NCI-H1105 (cell line): ENCODE measurements at regions not wholly inside any gene's neighbourhood (a gene's known extent, or its start where the extent isn't known, plus 50 kb on each side); places are given as distances from the start of the nearest gene placed in this dataset.

Source experiments
- DNase-seq: peaks from one replicate; lab custom pipeline; 2025; lab: John Stamatoyannopoulos, UW

DNA sequence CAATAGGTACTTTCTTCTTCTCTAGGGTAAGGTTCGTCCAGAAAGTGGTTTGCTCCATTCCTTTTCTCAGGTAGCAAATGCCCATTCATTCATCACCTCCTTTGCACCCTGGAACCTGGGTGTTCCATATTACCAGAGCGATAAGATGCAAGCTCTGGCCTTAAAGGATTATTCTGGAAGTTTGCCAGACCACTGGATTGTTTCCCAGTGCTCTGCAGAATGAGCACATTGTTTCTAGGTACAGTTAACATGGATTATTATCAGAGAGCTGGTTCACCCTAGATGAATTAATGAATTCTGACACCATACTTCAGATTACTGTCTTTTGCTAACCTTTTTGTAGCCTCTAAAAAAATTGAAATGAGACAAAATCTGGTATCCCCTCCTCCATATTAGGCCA is 170.9 kb upstream of the BMP4 start:
- DNase-seq = no peak

DNA sequence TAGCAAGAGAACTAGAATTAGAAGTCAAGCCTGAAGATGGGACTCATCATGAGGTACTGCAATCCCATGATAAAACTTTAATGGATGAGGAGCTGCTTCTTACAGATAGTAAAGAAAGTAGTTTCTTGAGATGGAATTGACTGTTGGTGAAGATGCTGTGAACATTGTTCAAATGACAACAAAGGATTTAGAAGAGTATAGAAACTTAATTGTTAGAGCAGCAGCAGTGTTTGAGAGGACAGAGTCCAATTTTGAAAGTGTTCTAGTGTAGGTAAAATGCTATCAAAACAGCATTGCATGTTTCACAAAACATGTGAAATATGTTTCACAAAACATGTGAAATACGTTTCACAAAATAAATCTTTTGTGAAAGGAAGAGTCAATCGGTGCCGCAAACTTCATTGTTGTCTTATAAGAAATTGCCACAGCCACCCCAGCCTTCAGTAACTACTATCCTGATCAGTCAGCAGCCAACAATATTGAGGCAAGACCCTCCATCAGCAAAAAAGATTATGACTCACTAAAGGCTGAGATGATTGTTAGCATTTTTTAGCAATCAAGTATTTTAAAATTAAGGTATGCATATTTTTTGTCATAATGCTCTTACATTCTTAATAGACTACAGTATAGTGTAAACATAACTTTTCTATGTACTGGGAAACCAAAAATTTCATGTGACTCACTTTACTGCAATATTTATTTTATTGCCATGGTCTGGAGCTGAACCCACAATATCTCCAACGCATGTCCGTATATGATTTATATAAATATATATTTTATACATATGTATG is 173.4 kb upstream of the BMP4 start:
- DNase-seq = no peak

DNA sequence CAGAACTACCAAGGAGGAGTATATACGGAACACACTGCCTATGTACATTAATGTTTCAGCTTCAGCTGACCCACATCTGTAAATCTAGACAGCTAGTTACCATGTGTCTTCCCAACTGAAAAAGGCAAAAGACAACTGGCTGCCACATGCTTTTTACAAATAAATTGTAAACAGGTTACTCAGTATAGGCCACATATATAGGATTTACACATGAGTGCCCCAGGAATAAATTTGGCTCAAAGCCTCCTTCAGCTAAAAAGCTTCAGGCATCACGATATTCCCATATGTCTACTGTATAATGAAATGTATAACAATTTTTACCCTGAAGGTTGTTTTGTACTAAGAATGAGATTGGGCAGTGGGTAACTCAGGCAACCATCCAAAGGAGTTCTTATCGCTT is 175.9 kb upstream of the BMP4 start:
- no peak for DNase-seq

DNA sequence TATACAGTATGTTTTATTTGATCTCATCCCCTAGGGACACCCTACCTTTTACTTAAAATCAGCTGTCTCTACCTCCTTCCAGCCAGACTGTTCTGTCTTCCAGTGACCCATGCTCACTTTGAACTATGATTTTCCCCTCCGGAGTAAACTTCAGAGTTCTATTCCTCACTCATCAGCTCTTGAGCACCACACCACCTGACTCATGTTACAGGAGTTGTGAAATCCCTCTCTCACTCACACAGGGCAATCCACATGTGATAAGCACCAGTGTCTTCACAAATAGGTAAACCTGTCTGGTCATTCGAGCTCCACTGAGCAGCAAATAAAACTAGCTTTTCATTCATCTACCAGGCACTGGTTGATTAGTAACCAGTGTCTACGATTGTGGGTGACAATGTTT is 177.3 kb upstream of the BMP4 start:
- DNase-seq = no peak

DNA sequence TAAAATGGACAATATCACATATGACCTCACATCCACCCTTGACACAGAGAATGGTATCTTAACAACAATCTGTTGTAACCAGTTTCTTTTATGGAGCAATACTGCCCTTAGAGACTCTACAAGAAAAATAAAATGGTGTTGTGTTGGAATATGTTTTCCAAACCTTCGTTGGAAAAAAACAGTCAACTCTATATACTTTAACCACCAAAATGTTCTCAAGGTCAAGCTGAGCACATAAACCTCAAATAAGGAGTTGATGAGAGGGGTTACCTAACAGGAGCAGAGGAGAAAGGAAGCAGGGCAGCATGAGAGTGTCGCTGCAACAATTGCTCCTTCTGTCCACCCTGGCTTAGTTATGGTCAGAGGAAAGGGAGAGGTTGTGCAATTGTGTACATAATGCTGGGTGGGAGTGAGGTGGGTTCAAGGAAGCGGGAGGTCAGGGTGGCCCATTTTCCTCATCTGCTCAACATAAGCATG is 179.2 kb upstream of the BMP4 start:
- DNase-seq = no peak

DNA sequence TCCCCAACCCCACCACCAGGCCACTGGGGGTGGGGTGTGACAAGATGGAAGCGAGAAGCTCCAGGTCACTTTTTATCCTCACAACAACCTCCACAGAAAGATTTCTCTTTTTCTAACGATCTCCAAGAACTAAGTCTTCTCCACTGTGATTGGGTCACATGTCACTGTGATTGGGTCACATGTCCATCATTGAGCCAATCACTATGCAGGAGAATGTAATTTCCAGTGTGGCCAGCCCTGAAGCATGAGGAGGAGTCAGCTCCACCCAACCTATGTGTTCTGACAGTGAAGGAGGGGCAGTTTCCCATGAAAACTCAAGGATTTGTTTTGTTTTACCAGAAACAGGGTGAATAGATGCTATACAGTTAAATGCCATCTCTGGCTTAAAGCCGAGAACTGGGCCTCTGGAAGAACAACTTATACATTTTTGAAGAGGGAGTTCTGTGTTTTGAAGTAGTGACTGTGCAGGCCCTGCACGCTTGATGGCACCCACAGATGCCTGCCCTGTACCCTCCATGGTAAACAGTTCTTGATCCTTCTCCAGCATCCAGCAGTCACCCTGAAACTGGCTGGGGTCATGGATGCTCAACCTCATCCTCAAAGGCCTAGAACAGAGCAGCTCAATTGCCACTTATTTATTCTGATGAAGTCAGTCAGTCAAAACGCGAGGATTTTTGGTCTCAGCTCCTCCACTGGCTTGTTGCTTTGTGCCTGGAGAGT is 180.4 kb upstream of the BMP4 start:
- DNase-seq = no peak

DNA sequence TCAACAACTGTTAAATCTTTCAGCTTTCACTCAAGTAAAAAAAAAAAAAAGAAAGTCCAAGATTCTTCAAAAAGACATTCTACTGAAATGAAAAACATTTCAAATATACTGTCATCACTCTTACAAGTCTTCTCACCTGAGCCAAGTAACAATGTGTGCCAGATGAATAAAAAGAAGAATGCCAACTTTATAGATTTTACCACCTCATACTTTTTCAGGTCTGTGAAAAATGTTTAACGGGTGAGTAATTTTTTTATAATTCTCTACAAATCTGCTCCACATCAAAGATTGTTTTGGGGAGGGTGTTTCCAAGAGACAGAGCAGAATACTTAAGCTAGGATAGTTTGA is 181.0 kb upstream of the BMP4 start:
- no peak for DNase-seq

DNA sequence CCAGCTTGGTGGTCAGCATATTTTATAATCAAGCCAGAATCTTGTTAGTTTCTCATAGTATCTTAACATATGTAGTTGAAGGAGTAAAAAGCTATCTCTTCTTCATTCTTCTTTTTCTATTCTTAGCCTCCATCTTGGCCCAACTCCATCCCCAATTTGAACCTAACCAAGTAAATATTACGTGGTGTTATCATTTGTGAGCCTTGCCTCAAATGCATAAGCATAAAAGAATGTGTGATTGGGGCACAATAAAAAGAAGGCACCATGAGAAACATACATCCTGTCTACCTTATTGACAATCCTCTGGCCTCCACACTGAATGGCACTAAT is 181.4 kb upstream of the BMP4 start:
- no peak for DNase-seq

DNA sequence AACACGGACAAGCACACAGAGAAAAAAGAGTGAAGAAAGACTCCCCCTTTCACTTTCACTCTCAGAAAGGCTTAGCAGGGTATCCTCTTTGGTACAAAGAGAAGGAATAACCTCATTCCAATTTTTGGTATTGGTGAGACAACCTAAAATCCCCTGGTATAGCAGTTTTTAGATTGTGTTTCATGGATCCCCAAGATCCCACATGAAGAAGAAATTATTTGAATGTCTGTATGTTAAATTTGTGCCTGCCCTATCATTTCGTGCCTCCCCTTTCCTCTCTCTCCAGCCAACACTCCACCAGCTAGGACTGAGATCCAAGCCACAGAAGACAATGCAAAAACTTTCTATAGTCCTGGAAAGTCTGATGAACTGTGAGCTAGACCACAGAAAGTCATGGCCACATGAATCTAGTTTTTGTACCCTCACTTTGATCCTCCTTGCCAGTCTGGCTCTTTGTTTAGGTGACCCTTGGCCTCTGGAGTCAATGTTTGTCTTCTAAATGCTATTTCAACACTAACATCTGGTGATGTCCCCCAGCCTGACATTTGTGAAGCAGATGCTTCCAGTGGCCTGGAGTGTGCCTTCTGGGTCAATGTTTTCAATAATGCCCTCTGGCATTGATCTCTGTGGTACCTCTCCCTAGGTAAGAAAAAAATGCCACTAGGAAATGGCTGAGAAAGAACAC is 181.9 kb upstream of the BMP4 start:
- DNase-seq = no peak

DNA sequence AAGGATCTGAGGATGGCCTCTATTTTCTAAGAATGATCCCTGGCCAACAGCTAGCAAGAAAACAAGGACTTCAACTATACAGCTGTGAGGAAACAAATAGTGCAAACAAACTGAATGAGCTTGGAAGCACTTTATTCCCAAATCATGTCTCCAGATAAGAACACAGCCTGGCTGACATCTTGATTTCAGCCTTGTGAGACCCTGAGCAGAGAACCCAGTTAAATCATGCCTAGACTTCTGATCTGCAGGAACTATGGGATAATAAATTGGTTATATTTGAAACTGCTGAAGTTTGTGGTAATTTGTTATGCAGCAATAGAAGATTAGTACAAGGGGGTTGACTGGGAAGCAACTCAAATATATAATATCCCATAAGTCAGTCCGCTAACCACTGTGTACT is 183.9 kb upstream of the BMP4 start:
- DNase-seq = no peak

DNA sequence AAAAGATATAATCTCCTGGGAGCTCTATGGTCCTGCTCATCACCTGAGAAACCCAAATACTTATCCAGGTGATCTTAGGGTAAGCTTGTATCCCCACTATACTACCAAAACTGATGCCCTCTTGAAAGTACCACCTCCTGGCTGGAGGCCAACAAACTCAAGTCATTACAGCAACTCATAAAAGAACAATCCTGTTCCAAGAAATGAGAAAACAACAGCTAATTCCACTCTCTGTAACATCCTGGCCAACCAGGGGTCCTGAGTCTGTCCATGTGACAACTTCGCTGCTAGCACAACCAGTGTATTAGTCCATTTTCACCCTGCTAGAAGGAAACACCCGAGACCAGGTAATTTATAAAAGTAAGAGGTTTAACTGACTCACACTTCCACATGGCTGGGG is 190.0 kb upstream of the BMP4 start:
- DNase-seq = no peak

DNA sequence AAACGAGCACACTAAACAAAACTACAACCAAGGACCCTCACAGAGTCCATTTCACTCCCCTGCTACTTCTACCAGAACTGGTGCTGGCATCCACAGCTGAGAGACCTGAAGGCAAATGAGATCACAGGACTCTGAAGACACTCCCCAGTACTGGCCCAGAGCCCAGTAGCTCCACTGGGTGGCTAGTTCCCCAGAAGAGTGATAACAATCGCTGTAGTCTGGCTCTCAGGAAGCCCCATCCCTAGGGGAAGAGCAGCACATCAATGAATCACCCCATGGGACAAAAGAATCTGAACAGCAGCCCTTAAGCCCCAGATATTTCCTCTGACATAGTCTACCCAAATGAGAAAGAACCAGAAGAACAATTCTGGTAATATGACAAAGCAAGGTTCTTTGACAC is 190.7 kb upstream of the BMP4 start:
- DNase-seq = no peak

DNA sequence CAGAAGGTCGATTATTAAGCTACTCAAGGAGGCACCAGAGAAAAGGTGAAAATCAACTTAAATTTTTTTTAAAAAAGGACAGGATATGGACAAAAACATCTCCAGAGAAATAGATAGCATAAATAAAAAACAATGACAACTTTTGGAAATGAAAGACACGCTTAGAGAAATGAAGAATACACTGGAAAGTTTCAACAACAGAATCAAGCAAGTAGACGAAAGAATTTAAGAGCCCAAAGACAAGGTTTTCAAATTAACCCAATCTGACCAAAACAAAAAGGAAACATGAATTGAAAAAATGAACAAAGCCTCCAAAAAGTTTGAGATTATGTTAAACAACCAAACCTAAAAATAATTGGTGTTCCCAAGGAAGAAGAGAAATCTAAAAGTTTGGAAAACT is 191.1 kb upstream of the BMP4 start:
- no peak for DNase-seq

DNA sequence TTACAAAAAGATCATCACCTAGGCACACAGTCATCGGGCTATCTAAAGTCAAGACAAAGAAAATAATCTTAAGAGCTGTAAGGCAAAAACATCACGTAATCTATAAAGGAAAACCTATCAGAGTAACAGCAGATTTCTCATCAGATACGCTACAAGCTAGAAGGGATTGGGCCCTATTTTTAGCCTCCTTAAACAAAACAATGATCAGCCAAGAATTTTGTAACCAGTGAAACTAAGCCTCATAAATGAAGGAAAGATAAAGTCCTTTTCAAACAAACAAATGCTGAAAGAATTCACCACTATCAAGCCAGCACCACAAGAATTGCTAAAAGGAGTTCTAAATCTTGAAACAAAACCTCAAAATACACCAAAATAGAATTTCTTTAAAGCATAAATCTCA is 191.6 kb upstream of the BMP4 start:
- DNase-seq = no peak

DNA sequence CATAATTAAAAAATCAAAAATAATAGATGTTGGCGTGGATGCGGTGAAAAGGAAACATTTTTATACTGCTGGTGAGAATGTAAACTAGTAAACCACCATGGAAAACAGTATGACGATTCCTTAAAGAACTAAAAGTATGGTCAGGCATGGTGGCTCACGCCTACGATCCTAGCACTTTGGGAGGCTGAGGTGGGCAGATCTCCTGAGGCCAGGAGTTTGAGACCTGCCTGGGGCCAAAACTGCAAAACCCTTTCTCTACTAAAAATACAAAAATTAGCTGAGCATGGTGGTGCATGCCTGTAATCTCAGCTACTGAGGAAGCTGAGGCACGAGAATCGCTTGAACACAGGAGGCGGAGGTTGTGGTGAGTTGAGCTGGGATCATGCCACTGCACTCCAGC is 195.7 kb upstream of the BMP4 start:
- no peak for DNase-seq

DNA sequence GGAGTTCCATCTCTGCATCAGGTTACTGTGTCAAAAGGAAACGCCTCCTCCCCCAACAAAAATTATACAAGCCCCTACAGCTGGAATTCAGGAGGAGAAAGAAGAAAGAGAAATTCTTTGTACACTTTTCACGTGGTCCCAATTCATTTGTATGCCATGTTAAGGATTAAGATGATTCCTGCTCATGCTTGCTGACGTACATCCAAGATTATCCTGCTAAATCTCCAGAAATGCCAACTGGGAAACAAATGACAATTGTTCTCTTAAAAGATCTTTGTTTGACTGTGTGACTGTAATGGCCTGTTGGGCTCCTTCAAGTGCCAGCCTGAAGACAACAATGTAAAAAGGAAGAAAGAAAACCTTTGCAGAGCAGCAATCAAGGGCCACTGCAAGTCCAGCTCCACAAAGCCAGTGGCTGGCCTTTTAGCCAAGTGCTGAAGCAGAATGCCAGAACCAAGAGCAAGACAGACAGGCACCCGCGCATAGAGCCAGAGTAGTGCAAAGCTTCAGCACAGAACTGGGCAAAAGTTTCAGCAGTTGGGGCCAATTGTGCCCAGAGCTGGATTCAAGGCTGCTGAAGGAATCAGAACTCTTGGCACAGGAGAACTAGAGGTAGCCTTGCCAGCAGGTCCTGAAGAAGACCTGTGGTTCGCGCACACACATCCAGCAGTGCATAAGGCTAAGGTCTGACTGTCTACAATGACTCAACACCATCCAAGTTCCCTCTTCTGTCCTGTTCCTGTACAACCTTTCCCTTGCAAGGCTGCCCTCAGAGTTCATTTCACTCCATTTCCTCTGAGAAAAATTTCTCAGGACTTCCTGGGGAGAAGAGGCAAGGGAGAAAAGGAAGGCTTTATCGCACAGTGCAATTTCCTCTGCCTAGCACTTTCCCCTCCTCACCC is 209.7 kb upstream of the BMP4 start:
- DNase-seq = no peak

DNA sequence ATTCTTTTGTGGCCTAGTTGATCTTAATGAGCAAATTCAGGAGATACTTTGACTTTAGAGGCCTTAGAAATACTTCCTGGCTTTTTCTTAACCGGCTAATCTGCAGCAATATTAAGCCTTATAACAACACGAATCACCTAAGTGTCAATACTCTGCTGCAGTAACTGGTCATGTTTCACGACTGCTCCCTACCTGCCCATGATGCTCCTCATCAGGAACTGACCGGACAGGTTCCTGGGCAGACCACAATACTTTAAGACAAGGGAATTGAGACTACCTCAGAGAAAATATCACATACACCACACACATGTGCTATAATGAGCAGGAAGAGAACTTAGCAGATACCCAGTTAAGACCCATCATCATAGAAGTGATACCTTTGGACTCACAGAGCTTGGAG is 211.9 kb upstream of the BMP4 start:
- no peak for DNase-seq

DNA sequence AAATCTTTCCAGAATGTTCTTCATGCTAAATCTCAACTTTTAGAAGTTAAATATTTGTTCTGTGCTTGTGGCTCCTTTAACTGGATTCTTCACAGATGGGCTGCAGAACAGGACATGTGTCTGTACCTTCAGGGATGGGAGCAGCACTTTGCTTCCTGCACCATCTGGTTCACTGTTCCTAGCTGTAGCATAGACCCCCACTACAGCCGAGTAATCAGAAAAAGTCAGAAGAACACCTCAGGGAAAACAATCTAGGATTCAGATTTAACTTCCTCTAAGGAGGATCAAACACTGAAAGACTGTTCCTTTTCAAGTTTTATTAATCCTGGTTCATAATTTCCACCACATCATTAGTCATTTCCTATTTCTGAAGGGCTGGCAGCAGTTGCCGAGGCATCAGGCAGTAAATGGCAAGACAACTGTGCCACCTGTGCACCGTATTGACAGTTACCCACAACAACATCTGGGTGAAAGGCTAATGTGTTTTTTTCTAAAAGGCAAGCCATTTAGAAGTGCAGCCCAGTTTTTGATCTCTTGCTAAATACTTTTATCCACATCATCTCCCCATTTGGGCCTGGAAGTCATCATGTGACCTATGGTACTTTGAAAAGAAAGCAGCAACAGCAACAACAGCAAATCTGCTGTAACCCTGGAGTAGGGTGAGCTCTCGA is 212.8 kb upstream of the BMP4 start:
- DNase-seq = no peak

DNA sequence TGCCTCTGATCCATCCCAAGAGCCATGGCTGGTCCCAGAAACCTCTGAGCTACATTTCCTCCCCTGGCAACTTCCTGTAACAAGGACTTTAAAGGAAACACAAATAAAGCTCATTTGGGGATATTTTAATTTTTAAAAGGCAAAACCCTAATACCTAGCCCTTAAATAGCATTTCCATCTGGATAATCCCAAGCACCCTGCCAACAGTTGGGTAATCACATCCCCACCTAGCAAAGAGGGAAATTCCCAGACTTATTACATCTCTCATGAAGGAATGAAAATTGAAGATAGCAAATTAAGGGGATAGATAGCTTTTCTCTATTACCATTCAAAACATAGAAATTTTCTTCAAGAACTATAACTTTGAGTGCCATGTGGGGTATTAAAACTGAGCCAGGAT is 213.7 kb upstream of the BMP4 start:
- DNase-seq = no peak

DNA sequence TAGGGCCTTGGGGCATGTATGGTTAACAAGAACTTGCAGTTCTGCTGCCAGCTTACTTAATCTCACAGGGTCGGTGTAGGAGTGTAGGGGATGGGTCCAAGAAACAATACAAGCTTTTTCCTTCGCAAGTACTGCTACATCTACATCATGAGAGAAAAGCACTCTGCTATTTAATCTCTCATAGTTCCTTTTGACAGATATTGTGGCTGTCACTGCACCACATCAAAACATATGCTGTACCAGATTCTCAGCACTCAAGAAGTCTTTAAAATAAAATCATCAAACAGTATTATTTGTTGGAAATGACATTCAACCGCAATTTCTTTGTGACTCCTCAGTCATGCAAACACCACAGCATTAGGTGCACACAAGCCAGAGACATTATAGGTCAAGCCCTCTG is 215.5 kb upstream of the BMP4 start:
- no peak for DNase-seq

DNA sequence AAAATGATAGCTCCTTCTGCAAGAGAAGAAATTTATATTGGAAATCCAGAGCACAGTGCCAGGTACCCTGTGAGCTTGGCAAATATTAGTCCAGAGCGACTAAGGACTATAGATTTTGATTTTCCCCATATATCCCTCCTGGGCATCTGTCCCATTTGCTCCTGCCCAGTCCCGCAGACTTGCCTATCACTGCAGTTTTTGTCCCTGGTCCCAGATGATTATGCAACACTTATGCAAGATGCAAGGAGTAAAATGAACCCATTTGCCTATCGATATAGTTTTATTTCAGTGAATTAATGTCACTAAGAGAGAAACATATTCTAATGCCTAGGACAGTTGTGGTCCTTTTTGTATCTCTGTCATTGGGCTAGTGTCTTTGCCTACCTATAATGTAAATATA is 215.9 kb upstream of the BMP4 start:
- no peak for DNase-seq

DNA sequence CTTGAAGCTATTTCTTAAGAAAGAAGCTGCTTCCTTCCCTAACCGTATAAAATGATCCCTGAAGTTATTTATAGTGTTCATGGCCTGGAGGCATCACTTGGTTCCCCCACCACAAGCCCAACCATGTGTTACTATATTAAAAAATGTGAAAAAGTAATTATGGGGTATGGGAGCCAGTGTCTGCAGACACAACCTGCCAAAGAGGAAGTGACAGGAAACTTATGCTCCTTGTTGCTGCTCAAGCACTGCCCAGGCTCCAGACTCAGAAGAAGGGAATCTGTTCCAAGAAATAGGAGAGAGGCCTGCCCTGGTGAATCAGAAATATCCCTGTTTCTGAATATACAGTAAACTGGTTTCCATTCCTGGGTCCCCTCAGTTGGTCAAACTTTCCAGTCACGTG is 217.2 kb upstream of the BMP4 start:
- DNase-seq = no peak
